GM23338 (cell line): ENCODE measurements at regions not wholly inside any gene's neighbourhood (a gene's known extent, or its start where the extent isn't known, plus 50 kb on each side); places are given as distances from the start of the nearest gene placed in this dataset.

Experiments used
- CREB1 ChIP-seq: fragments of 250-450 bp; sonication (Bioruptor Pico); IDR thresholded peaks from 2 replicates; pipeline ENCODE4 v1.5.0; 2020; ENCODE audit warnings: low read depth, mild to moderate bottlenecking, moderate library complexity
- EZH2 ChIP-seq: fragments of 200-600 bp; sonication (generic); IDR thresholded peaks from one replicate; pipeline ENCODE4 v1.8.0; 2017; ENCODE audit warnings: antibody characterized with exemption, mild to moderate bottlenecking, low read depth; ENCODE audit not compliant: unreplicated experiment
- EZH2phosphoT487 ChIP-seq: fragments of 200-600 bp; sonication (generic); IDR thresholded peaks from one replicate; pipeline ENCODE4 v1.8.1; 2018; ENCODE audit warnings: antibody characterized with exemption; ENCODE audit not compliant: unreplicated experiment
- JUNB ChIP-seq: IDR thresholded peaks from one replicate; pipeline ENCODE4 v1.6.1; 2016; ENCODE audit warnings: antibody characterized with exemption; ENCODE audit not compliant: unreplicated experiment
- NANOG ChIP-seq: IDR thresholded peaks from 2 replicates; pipeline ENCODE4 v1.6.1; 2016; ENCODE audit warnings: antibody characterized with exemption, borderline replicate concordance
- POLR2AphosphoS5 ChIP-seq: IDR thresholded peaks from 2 replicates; pipeline ENCODE4 v1.6.1; 2016; ENCODE audit warnings: antibody characterized with exemption, low read depth
- STAT1 ChIP-seq: IDR thresholded peaks from one replicate; pipeline ENCODE4 v1.6.1; 2016; ENCODE audit warnings: antibody characterized with exemption; ENCODE audit not compliant: unreplicated experiment
- ZNF114 ChIP-seq: fragments of 250-450 bp; sonication (Bioruptor Pico); IDR thresholded peaks from 2 replicates; pipeline ENCODE4 v1.5.0; 2020; ENCODE audit warnings: mild to moderate bottlenecking, moderate library complexity
- TF ChIP-seq, protein P1 (sequence below), 2 experiments: fragments of 200-600 bp in 1 of 2; sonication (generic) in 1 of 2; conservative IDR thresholded peaks; 2 replicates each; pipeline versions ENCODE4 v1.5.1 to v1.6.1; 2016 to 2017; ENCODE audit warnings: antibody characterized with exemption in 2 of 2, low read depth in 2 of 2, mild to moderate bottlenecking in 2 of 2, moderate library complexity in 1 of 2
- TF ChIP-seq, protein P2 (sequence below): fragments of 250-450 bp; sonication (Bioruptor Pico); IDR thresholded peaks from 2 replicates; pipeline ENCODE4 v1.5.0; 2020; ENCODE audit warnings: mild to moderate bottlenecking, moderate library complexity
- TF ChIP-seq, protein P3 (sequence below): IDR thresholded peaks from 2 replicates; pipeline ENCODE4 v1.6.1; 2016; ENCODE audit warnings: antibody characterized with exemption
- TF ChIP-seq, protein P4 (sequence below): IDR thresholded peaks from one replicate; pipeline ENCODE4 v1.6.1; 2018; ENCODE audit warnings: antibody characterized with exemption; ENCODE audit not compliant: unreplicated experiment

DNA sequence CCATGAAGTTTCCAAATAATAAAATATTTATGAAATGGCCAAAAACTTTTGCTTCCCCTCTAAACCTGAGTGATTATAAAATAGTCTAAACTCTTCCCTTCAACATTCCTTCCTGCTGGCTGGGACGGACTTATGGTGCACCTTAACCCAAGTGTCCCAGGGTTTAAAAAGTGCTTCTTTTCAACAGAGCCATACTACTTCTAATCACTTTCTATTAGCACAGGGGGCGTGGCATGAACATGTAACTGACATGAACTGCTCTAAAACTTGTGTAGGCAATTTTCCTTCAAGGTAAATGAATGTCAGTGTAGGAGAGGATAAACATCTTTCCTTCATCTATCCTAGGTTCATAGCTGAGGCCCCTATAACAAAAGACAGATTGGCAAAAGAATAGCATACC is 163.6 kb upstream of the RIMS1 start:
- TF ChIP-seq CREB1 (CRISPR knock-in tag): no peak
- TF ChIP-seq, protein P1, sequence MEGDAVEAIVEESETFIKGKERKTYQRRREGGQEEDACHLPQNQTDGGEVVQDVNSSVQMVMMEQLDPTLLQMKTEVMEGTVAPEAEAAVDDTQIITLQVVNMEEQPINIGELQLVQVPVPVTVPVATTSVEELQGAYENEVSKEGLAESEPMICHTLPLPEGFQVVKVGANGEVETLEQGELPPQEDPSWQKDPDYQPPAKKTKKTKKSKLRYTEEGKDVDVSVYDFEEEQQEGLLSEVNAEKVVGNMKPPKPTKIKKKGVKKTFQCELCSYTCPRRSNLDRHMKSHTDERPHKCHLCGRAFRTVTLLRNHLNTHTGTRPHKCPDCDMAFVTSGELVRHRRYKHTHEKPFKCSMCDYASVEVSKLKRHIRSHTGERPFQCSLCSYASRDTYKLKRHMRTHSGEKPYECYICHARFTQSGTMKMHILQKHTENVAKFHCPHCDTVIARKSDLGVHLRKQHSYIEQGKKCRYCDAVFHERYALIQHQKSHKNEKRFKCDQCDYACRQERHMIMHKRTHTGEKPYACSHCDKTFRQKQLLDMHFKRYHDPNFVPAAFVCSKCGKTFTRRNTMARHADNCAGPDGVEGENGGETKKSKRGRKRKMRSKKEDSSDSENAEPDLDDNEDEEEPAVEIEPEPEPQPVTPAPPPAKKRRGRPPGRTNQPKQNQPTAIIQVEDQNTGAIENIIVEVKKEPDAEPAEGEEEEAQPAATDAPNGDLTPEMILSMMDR (conservative IDR thresholded peaks at IDR 0.05; ENCODE audit: low read depth in 2 of 2): no peak
- no peak for TF ChIP-seq POLR2AphosphoS5
- no peak for TF ChIP-seq EZH2phosphoT487
- TF ChIP-seq EZH2: no peak
- TF ChIP-seq, protein P2, sequence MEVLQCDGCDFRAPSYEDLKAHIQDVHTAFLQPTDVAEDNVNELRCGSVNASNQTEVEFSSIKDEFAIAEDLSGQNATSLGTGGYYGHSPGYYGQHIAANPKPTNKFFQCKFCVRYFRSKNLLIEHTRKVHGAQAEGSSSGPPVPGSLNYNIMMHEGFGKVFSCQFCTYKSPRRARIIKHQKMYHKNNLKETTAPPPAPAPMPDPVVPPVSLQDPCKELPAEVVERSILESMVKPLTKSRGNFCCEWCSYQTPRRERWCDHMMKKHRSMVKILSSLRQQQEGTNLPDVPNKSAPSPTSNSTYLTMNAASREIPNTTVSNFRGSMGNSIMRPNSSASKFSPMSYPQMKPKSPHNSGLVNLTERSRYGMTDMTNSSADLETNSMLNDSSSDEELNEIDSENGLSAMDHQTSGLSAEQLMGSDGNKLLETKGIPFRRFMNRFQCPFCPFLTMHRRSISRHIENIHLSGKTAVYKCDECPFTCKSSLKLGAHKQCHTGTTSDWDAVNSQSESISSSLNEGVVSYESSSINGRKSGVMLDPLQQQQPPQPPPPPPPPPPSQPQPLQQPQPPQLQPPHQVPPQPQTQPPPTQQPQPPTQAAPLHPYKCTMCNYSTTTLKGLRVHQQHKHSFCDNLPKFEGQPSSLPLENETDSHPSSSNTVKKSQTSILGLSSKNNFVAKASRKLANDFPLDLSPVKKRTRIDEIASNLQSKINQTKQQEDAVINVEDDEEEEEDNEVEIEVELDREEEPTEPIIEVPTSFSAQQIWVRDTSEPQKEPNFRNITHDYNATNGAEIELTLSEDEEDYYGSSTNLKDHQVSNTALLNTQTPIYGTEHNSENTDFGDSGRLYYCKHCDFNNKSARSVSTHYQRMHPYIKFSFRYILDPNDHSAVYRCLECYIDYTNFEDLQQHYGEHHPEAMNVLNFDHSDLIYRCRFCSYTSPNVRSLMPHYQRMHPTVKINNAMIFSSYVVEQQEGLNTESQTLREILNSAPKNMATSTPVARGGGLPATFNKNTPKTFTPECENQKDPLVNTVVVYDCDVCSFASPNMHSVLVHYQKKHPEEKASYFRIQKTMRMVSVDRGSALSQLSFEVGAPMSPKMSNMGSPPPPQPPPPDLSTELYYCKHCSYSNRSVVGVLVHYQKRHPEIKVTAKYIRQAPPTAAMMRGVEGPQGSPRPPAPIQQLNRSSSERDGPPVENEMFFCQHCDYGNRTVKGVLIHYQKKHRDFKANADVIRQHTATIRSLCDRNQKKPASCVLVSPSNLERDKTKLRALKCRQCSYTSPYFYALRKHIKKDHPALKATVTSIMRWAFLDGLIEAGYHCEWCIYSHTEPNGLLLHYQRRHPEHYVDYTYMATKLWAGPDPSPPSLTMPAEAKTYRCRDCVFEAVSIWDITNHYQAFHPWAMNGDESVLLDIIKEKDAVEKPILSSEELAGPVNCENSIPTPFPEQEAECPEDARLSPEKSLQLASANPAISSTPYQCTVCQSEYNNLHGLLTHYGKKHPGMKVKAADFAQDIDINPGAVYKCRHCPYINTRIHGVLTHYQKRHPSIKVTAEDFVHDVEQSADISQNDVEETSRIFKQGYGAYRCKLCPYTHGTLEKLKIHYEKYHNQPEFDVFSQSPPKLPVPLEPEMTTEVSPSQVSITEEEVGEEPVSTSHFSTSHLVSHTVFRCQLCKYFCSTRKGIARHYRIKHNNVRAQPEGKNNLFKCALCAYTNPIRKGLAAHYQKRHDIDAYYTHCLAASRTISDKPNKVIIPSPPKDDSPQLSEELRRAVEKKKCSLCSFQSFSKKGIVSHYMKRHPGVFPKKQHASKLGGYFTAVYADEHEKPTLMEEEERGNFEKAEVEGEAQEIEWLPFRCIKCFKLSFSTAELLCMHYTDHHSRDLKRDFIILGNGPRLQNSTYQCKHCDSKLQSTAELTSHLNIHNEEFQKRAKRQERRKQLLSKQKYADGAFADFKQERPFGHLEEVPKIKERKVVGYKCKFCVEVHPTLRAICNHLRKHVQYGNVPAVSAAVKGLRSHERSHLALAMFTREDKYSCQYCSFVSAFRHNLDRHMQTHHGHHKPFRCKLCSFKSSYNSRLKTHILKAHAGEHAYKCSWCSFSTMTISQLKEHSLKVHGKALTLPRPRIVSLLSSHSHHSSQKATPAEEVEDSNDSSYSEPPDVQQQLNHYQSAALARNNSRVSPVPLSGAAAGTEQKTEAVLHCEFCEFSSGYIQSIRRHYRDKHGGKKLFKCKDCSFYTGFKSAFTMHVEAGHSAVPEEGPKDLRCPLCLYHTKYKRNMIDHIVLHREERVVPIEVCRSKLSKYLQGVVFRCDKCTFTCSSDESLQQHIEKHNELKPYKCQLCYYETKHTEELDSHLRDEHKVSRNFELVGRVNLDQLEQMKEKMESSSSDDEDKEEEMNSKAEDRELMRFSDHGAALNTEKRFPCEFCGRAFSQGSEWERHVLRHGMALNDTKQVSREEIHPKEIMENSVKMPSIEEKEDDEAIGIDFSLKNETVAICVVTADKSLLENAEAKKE: no peak
- TF ChIP-seq, protein P3, sequence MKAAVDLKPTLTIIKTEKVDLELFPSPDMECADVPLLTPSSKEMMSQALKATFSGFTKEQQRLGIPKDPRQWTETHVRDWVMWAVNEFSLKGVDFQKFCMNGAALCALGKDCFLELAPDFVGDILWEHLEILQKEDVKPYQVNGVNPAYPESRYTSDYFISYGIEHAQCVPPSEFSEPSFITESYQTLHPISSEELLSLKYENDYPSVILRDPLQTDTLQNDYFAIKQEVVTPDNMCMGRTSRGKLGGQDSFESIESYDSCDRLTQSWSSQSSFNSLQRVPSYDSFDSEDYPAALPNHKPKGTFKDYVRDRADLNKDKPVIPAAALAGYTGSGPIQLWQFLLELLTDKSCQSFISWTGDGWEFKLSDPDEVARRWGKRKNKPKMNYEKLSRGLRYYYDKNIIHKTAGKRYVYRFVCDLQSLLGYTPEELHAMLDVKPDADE: no peak
- no peak for TF ChIP-seq ZNF114 (CRISPR knock-in tag)
- TF ChIP-seq, protein P4, sequence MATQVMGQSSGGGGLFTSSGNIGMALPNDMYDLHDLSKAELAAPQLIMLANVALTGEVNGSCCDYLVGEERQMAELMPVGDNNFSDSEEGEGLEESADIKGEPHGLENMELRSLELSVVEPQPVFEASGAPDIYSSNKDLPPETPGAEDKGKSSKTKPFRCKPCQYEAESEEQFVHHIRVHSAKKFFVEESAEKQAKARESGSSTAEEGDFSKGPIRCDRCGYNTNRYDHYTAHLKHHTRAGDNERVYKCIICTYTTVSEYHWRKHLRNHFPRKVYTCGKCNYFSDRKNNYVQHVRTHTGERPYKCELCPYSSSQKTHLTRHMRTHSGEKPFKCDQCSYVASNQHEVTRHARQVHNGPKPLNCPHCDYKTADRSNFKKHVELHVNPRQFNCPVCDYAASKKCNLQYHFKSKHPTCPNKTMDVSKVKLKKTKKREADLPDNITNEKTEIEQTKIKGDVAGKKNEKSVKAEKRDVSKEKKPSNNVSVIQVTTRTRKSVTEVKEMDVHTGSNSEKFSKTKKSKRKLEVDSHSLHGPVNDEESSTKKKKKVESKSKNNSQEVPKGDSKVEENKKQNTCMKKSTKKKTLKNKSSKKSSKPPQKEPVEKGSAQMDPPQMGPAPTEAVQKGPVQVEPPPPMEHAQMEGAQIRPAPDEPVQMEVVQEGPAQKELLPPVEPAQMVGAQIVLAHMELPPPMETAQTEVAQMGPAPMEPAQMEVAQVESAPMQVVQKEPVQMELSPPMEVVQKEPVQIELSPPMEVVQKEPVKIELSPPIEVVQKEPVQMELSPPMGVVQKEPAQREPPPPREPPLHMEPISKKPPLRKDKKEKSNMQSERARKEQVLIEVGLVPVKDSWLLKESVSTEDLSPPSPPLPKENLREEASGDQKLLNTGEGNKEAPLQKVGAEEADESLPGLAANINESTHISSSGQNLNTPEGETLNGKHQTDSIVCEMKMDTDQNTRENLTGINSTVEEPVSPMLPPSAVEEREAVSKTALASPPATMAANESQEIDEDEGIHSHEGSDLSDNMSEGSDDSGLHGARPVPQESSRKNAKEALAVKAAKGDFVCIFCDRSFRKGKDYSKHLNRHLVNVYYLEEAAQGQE: no peak
- TF ChIP-seq STAT1: no peak
- no peak for TF ChIP-seq JUNB
- TF ChIP-seq NANOG: no peak
